UCSD-AML1 (cell line): ENCODE measurements at regions not wholly inside any gene's neighbourhood (a gene's known extent, or its start where the extent isn't known, plus 50 kb on each side); places are given as distances from the start of the nearest gene placed in this dataset.

Experiments used
- DNase-seq: peaks from one replicate; lab custom pipeline; 2025; ENCODE audit not compliant: unreplicated experiment; lab: John Stamatoyannopoulos, UW

- no peak for DNase-seq
Observed at GRCh38 chr3:147755310-147755709, 346.1 kb downstream of the ZIC1 start.

GRCh38 chr3:147756476-147756875 lies 347.3 kb downstream of the ZIC1 start:
- DNase-seq = no peak

- DNase-seq = no peak
Observed at GRCh38 chr3:147757866-147758265, 348.7 kb downstream of the ZIC1 start.

GRCh38 chr3:147758771-147759170 lies 349.6 kb downstream of the ZIC1 start:
- DNase-seq = no peak

- no peak for DNase-seq
Observed at GRCh38 chr3:147760085-147760484, 350.9 kb downstream of the ZIC1 start.

- no peak for DNase-seq
Observed at GRCh38 chr3:147760941-147761340, 351.8 kb downstream of the ZIC1 start.

- DNase-seq = no peak
Observed at GRCh38 chr3:147773116-147773630, 364.0 kb downstream of the ZIC1 start.

- no peak for DNase-seq
Observed at GRCh38 chr3:147775411-147775810, 366.2 kb downstream of the ZIC1 start.

- no peak for DNase-seq
Observed at GRCh38 chr3:147775816-147776530, 366.8 kb downstream of the ZIC1 start.

GRCh38 chr3:147793841-147794240 lies 384.7 kb downstream of the ZIC1 start:
- no peak for DNase-seq

GRCh38 chr3:147794596-147794995 lies 385.4 kb downstream of the ZIC1 start:
- DNase-seq = no peak

GRCh38 chr3:147795418-147795817 lies 386.3 kb downstream of the ZIC1 start:
- DNase-seq = no peak

GRCh38 chr3:147797095-147797494 lies 387.9 kb downstream of the ZIC1 start:
- no peak for DNase-seq

- DNase-seq = no peak
Observed at GRCh38 chr3:147799601-147800000, 390.4 kb downstream of the ZIC1 start.

- no peak for DNase-seq
Observed at GRCh38 chr3:147807776-147808175, 398.6 kb downstream of the ZIC1 start.

GRCh38 chr3:147809206-147809605 lies 400.0 kb downstream of the ZIC1 start:
- DNase-seq = no peak

- no peak for DNase-seq
Observed at GRCh38 chr3:147812186-147812911, 403.2 kb downstream of the ZIC1 start.

GRCh38 chr3:147813256-147813655 lies 404.1 kb downstream of the ZIC1 start:
- DNase-seq = no peak

- no peak for DNase-seq
Observed at GRCh38 chr3:147816752-147817151, 407.6 kb downstream of the ZIC1 start.

- no peak for DNase-seq
Observed at GRCh38 chr3:147832611-147833010, 423.4 kb downstream of the ZIC1 start.

GRCh38 chr3:147836330-147836729 lies 427.2 kb downstream of the ZIC1 start:
- DNase-seq = no peak

GRCh38 chr3:147838652-147839051 lies 429.5 kb downstream of the ZIC1 start:
- no peak for DNase-seq
